Choroid plexus epithelial cell (primary cell): ENCODE measurements at regions not wholly inside any gene's neighbourhood (a gene's known extent, or its start where the extent isn't known, plus 50 kb on each side); places are given as distances from the start of the nearest gene placed in this dataset.

Experiments
- DNase-seq: peaks from one replicate; pipeline ENCODE4 v3.0.0-alpha.2; 2010; ENCODE audit warnings: low read depth
- H3K4me3 ChIP-seq: 2 replicates; pipeline ENCODE4 v1.5.1; 2011; ENCODE audit warnings: low read depth, mild to moderate bottlenecking, control low read depth, low read length, moderate library complexity
- TF ChIP-seq, protein P1 (sequence below): conservative IDR thresholded peaks from 2 replicates; pipeline ENCODE4 v1.5.1; 2011; ENCODE audit warnings: low read depth, mild to moderate bottlenecking, control low read depth, inconsistent platforms, low read length, moderate library complexity

GRCh38 chr1:209379280-209379679 is 204.2 kb upstream of the CAMK1G start:
- DNase-seq = no peak
- no peak overlapping the region for H3K4me3 ChIP-seq
- TF ChIP-seq, protein P1, sequence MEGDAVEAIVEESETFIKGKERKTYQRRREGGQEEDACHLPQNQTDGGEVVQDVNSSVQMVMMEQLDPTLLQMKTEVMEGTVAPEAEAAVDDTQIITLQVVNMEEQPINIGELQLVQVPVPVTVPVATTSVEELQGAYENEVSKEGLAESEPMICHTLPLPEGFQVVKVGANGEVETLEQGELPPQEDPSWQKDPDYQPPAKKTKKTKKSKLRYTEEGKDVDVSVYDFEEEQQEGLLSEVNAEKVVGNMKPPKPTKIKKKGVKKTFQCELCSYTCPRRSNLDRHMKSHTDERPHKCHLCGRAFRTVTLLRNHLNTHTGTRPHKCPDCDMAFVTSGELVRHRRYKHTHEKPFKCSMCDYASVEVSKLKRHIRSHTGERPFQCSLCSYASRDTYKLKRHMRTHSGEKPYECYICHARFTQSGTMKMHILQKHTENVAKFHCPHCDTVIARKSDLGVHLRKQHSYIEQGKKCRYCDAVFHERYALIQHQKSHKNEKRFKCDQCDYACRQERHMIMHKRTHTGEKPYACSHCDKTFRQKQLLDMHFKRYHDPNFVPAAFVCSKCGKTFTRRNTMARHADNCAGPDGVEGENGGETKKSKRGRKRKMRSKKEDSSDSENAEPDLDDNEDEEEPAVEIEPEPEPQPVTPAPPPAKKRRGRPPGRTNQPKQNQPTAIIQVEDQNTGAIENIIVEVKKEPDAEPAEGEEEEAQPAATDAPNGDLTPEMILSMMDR = no peak

DNA sequence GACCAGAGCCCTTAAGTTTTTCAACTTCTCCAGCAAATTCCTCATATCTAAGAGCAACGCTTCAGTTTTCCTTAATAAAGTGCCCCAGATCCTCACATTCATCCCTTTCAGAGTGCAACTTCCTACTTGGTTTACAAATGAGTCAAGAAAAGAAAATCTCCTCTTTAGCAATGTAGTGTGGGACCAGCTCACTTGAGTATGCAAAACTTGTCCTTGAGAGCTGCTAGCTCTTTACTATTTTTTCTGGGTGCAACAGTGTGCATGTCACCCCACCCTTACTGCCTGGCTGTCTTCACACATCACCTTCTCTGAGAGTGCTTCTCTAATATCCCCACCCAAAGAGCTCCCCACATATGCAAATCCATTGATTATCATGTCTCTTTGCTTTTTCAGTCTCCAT is 203.1 kb upstream of the CAMK1G start:
- TF ChIP-seq, protein P1 = no peak
- no peak overlapping the region for H3K4me3 ChIP-seq
- no peak for DNase-seq

GRCh38 chr1:209382231-209383100 is 201.0 kb upstream of the CAMK1G start:
- DNase-seq = no peak
- TF ChIP-seq, protein P1 = no peak
- H3K4me3 ChIP-seq = no peak overlapping the region

DNA sequence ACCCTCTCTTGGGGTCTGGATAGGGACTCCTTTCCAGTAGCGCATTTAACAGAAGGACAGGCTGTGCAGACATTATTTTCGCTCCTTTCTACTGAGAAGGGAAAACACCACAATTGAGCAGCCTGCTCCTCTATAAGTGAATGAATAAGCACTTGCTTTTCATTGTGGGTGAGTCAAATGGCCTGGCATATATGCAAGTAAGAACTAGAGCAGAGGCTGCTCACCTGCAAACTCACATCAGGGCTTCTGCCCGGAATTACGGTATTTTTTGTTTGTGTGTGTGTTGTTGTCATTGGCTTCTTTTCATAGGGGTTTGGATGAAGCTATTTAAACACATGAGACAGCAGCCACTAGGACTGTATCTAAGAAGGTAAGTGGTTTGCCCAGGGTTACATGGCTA is 200.1 kb upstream of the CAMK1G start:
- no peak for DNase-seq
- TF ChIP-seq, protein P1 = no peak
- H3K4me3 ChIP-seq = no peak overlapping the region

DNA sequence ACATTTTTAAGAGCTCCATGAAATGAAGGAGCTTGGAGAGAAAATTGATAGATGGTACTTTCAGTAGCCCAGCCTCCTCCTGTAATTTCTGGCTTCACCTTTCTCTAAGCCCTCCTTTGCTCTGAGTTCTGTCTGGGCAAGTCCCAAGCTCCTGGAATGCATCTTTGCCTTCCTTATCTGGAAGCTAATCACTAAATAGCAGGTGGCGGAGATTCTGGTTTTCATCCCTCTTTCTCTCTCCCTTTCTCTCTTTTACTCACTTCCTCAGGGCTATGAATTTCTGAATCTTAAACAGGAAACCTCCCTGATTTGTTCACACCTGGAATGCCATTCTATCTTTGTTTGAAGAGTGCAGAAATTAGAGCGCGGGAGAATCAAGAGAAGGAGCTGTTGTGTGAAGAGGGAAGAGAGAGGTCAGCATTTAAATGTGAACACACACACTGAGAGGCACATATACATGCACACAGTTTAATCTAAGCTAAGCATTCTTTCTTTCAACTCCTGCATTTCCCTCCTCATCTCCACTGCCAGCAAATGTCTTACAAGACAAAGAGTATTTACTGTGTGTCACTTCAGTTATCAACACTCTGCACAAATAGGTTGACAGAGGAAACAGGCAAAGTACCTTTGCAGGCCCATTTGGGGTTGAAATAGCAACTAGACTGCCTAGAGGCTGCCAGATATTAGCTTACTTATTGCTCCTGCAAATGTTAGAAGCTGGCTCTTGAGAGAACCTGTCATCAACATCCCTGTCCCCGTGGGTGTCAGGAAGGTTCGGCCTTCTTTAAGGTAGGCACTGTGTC is 199.4 kb upstream of the CAMK1G start:
- H3K4me3 ChIP-seq = no peak overlapping the region
- TF ChIP-seq, protein P1 = no peak
- DNase-seq = no peak

- TF ChIP-seq, protein P1 = no peak
- DNase-seq = no peak
- no peak overlapping the region for H3K4me3 ChIP-seq
These were observed 198.6 kb upstream of the CAMK1G start for GRCh38 chr1:209384710-209385550.
